NCI-H2196 treated with DMSO at 0.1 percent for 48 hours (cell line): ENCODE measurements at regions not wholly inside any gene's neighbourhood (a gene's known extent, or its start where the extent isn't known, plus 50 kb on each side); places are given as distances from the start of the nearest gene placed in this dataset.

Experiments used
- DNase-seq: peaks from one replicate; lab custom pipeline; 2025; ENCODE audit not compliant: unreplicated experiment; lab: John Stamatoyannopoulos, UW

- no peak for DNase-seq
Observed at GRCh38 chr14:100399052-100399849, 76.1 kb downstream of the SLC25A47 start.

DNA sequence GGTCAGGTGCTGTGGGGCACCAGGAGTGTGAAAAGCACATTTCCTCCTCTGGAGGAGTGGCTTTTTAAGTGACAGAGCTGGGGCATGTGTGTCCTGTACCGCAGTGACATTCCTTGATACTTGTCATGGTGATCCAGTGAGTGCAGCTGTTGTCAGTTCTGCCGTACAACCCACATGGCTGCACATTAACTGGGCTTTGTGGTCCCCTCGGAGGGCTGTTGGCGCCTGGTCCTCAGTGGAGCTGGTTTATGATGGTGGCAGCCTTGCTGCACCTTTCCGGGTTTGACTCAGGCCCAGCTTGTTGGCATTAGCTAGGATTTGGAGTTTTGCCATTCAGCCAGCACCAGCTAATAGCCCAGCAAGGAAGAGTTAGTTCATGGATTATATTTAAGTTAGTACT, 77.0 kb downstream of the SLC25A47 start:
- no peak for DNase-seq

DNA sequence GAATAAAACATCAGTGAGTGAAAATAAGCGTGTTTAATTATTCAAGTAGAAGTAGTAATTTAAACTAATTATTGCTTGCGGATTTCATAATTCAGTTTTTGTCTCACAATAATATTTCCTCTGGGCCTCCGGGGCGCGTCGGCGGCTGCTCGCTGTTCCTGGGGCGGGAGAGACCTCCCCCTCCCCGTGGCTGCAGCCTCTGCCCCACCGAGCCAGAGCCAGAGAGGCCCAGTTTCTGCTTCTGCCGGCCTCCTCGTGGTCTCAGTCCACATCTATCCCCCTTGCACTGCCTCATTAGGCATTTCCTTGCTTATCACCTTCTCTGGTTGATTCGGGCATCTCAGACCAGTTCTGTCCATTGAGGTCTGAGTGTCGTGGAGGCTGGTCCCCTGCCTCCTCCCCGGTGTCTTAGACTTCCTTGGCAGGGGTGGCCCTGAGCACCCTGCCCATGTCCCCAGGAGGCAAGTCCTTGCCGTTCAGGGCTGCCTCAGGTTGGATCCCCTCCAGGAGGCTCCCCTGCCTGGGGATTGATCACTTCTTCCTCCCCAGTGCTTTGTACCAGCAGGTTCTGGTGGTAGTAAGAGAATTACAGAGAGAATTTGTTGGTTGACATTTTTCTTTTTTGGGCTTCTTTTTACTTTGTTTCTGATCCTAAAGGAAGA, 78.0 kb downstream of the SLC25A47 start:
- no peak for DNase-seq

- no peak for DNase-seq
Observed at GRCh38 chr14:100401792-100402191, 78.7 kb downstream of the SLC25A47 start.

DNA sequence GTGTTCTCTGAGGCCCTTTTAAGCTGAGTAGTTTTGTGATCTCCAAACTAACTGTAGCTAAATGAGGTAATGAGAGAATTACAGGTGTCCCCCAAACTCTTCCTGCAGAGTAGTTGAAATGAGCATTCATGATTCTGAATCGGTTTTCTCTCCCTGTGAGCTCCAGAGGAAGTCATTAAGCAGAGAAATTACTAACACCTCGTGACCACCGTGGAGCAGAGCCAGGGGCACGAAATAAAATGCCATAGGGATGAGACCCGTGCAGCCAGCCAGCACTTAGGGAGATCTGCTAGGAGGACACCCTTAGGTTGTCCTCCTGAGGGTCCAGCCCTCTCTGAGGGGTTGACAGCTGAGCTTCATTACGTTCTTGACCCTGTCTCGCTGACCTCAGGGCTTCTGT, 79.5 kb downstream of the SLC25A47 start:
- DNase-seq = no peak

GRCh38 chr14:100403105-100403504, 80.0 kb downstream of the SLC25A47 start:
- no peak for DNase-seq

DNA sequence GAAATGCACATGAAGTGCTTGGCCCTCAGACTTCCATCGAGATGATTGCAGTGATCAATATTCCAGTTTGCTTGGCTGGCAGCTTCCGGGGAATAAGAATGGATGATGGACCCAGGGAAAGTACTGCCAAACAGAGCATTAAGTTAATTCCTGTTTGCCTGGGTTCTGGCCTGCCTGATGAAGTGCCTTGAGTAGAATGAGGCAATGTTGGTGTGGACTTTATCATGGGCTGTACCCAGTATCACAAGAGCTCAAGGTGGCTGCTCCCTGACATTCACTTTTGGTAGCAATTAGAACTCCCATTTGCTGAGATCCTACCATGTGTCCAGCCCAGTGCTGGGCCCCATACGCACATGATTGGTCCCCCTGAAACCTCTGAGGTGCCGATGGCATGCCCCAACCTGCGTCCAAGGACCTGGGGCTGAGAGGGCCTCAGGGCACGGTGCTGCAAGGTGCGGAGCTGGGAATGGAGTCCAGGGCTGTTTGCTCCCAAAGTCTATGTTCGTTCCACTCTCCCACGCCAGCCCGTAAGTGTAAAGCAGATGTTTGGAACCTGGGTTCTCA, 80.7 kb downstream of the SLC25A47 start:
- DNase-seq = no peak

- DNase-seq = no peak
Observed at GRCh38 chr14:100404419-100404818, 81.3 kb downstream of the SLC25A47 start.

GRCh38 chr14:100405760-100406455, 82.8 kb downstream of the SLC25A47 start:
- DNase-seq = no peak

DNA sequence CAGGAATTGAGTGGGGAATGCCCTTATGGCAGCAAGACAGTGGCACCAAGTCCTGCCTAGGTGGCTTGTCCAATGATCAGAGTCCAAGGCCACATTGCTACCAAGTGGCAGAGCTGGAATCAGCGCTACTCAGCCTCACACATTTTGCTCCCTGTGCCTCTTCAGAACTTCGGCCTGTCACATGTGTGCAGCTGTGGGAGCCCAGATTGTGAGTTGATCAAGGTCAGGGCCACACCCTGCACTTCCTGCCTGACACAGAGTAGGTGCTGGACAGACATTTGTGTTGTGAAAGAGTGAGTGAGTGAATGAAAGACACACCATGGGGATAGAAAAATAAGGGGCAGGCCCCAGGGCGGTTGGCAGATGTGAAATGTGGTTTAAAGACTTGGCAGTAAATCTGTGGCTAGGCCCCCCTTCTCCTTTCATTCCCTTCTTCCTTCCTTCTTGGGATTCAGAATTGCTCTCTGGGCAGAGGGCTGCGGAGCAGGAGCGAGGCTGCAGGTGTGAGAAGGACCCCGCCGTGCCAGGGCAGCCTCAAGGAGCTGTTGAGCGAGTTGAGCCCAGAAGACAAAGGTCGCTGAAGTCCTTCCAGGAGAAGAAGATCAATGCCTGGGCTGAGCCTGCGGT, 83.5 kb downstream of the SLC25A47 start:
- no peak for DNase-seq

- DNase-seq = no peak
Observed at GRCh38 chr14:100407376-100408102, 84.4 kb downstream of the SLC25A47 start.

GRCh38 chr14:100408350-100409002, 85.3 kb downstream of the SLC25A47 start:
- DNase-seq = no peak

DNA sequence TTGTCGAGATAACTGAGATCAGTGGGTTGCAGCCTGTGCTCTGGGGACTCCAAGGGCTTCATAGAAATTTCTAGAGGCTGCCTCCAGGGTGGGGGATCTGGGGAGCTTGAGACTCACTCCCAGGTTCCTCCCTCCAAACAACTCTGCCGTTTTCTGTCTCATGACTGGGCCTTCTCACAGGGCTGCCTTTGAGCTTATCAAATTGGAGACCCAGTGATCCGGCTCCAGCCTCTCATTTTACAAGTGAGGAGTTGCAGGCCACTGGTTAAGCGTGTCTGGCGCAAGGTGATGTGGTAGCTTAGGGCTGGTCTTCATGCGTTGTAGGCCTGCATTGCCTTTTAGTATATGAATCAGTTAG, 85.8 kb downstream of the SLC25A47 start:
- DNase-seq = no peak

GRCh38 chr14:100409651-100410050, 86.5 kb downstream of the SLC25A47 start:
- DNase-seq = no peak

GRCh38 chr14:100410056-100410565, 87.0 kb downstream of the SLC25A47 start:
- DNase-seq = no peak

DNA sequence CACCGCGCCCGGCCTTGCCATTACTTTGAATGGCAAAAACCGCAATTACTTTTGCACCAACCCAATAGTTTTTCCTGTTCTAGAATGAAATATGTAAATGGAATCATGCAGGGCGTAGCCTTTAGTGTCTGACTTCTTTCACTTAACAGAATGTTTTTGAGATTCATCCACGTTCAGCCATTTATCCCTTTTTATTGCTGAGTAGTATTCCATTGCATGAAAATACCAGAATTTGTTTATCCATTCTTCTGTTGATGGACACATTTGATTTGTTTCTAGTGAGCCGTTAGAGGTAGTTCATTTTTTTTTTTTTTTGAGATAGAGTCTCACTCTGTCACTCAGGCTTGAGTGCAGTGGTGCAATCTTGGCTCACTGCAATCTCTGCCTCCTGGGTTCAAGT, 90.6 kb downstream of the SLC25A47 start:
- no peak for DNase-seq

DNA sequence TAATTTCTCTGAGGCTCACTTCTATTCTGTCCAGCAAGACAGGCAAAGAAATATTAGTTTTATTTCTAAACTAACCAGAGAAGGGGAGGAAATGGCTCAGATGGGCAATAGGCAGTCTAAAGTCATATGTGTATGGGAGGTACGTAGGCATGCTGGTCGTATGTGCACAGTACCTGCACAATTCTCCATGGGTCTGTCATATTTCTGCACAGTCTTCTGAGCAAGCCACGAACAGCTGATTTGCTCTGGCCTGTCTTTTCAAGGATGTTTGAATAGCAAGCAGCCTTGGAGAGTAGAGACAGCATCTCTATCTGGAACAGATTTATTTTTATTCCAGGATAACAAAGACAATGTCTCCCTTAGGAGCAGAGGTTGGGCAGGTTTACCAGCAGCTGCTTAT, 92.1 kb downstream of the SLC25A47 start:
- no peak for DNase-seq

- no peak for DNase-seq
Observed at GRCh38 chr14:100416081-100416680, 93.0 kb downstream of the SLC25A47 start.
